B cell (primary cell): ENCODE measurements at regions not wholly inside any gene's neighbourhood (a gene's known extent, or its start where the extent isn't known, plus 50 kb on each side); places are given as distances from the start of the nearest gene placed in this dataset.

Experiments used
- ATAC-seq: fragments of 200-7000 bp; cut with Tn5 transposase; one replicate; pipeline ENCODE4 v1.10.0; 2021; ENCODE audit warnings: low read depth, mild to moderate bottlenecking, moderate number of reproducible peaks, moderate library complexity
- CTCF ChIA-PET: fragments of 350-600 bp; sonication (Branson Sonifier 250); formaldehyde crosslinking; loops from one replicate; lab custom pipeline; 2021; ENCODE audit warnings: antibody characterized with exemption, inconsistent platforms; lab: Charles Lee
- POLR2A ChIA-PET: fragments of 350-600 bp; sonication (Branson Sonifier 250); formaldehyde crosslinking; loops from one replicate; lab custom pipeline; 2021; ENCODE audit warnings: antibody characterized with exemption; lab: Charles Lee
- DNase-seq: peaks from one replicate; pipeline ENCODE4 v3.0.0; 2013
- H2AFZ ChIP-seq: 2 replicates; pipeline ENCODE4 v1.6.1; 2012; ENCODE audit warnings: mild to moderate bottlenecking, low read depth, low read length; ENCODE audit not compliant: insufficient read depth, poor library complexity, severe bottlenecking
- H3K27ac ChIP-seq, 2 donors: 1 replicate in 1 of 2; 2 replicates in 1 of 2; pipeline ENCODE4 v1.5.1; 2012 to 2013; ENCODE audit warnings: low read length in 2 of 2, mild to moderate bottlenecking in 2 of 2, moderate library complexity in 1 of 2
- H3K27me3 ChIP-seq, 4 experiments: fragments of 200-600 bp in 1 of 4; sonication (generic) in 1 of 4; replicated peaks in 1 of 4; 1 replicate in 2 of 4; 2 replicates in 2 of 4; pipeline versions ENCODE4 v1.6.1 to v1.7.0; 2013 to 2016; ENCODE audit warnings: low read length in 3 of 4, mild to moderate bottlenecking in 2 of 4, mixed read lengths in 1 of 4, moderate library complexity in 1 of 4; ENCODE audit not compliant: insufficient read depth in 4 of 4, control insufficient read depth in 3 of 4; ENCODE audit errors: control extremely low read depth in 1 of 4
- H3K36me3 ChIP-seq, 2 experiments: replicated peaks in 1 of 2; 1 replicate in 1 of 2; 2 replicates in 1 of 2; pipeline versions ENCODE4 v1.6.1 to v1.7.1; 2013; ENCODE audit warnings: low read length in 1 of 2; ENCODE audit not compliant: insufficient read depth in 2 of 2, control insufficient read depth in 1 of 2; ENCODE audit errors: control extremely low read depth in 1 of 2, extremely low read depth in 1 of 2
- H3K4me1 ChIP-seq, 2 donors: fragments of 200-600 bp in 1 of 2; sonication (generic) in 1 of 2; 1 replicate in 1 of 2; 2 replicates in 1 of 2; pipeline versions ENCODE4 v1.5.1 to v1.6.1; 2013 to 2017; ENCODE audit warnings: low read length in 2 of 2; ENCODE audit not compliant: control insufficient read depth in 2 of 2, insufficient read depth in 2 of 2
- H3K4me2 ChIP-seq: replicated peaks from 2 replicates; pipeline ENCODE3; 2012; ENCODE audit warnings: mild to moderate bottlenecking, low read depth, low read length; ENCODE audit not compliant: poor library complexity, severe bottlenecking
- H3K4me3 ChIP-seq, 5 experiments: fragments of 200-600 bp in 1 of 5; sonication (generic) in 1 of 5; 1 replicate in 3 of 5; 2 replicates in 2 of 5; pipeline versions ENCODE4 v1.5.1 to v1.7.0; 2011 to 2016; ENCODE audit warnings: low read length in 4 of 5, mild to moderate bottlenecking in 4 of 5, low read depth in 2 of 5, control low read depth in 1 of 5, moderate library complexity in 1 of 5; ENCODE audit not compliant: insufficient read depth in 1 of 5; ENCODE audit errors: control extremely low read depth in 1 of 5, extremely low read depth in 1 of 5
- H3K79me2 ChIP-seq: fragments of 200-600 bp; sonication (generic); one replicate; pipeline ENCODE4 v1.6.0; 2016; ENCODE audit warnings: low read length; ENCODE audit not compliant: control insufficient read depth, insufficient read depth
- H3K9ac ChIP-seq: fragments of 200-600 bp; sonication (generic); 2 replicates; pipeline ENCODE4 v1.6.1; 2017; ENCODE audit warnings: mild to moderate bottlenecking, low read length, moderate library complexity
- H3K9me3 ChIP-seq, 3 donors: one replicate each; pipeline versions ENCODE4 v1.6.1 to v1.7.1; 2013; ENCODE audit warnings: low read length in 2 of 3; ENCODE audit not compliant: control insufficient read depth in 2 of 3, insufficient read depth in 1 of 3; ENCODE audit errors: control extremely low read depth in 1 of 3
- H4K20me1 ChIP-seq: 2 replicates; pipeline ENCODE4 v1.6.0; 2012; ENCODE audit warnings: mild to moderate bottlenecking, low read length; ENCODE audit not compliant: insufficient read depth, control insufficient read depth, poor library complexity, severe bottlenecking
- H3K27ac Mint-ChIP-seq: one replicate; pipeline ENCODE4 v1.8.0; 2021; ENCODE audit warnings: mixed read lengths
- H3K27me3 Mint-ChIP-seq: one replicate; pipeline ENCODE4 v1.8.0; 2021; ENCODE audit warnings: mixed read lengths
- H3K4me1 Mint-ChIP-seq: one replicate; pipeline ENCODE4 v1.8.0; 2021; ENCODE audit warnings: mixed read lengths
- H3K4me3 Mint-ChIP-seq: one replicate; pipeline ENCODE4 v1.8.0; 2021; ENCODE audit warnings: mixed read lengths
- H3K9me3 Mint-ChIP-seq: one replicate; pipeline ENCODE4 v1.8.0; 2022; ENCODE audit warnings: mixed read lengths; ENCODE audit not compliant: insufficient read depth
- CTCF ChIP-seq: fragments of 200-600 bp; IDR thresholded peaks from one replicate; pipeline ENCODE4 v1.8.0; 2022; ENCODE audit warnings: antibody characterized with exemption, mild to moderate bottlenecking
- EZH2 ChIP-seq: IDR thresholded peaks from 2 replicates; pipeline ENCODE4 v1.6.1; 2012; ENCODE audit warnings: borderline replicate concordance, low read depth, mild to moderate bottlenecking, moderate library complexity, low read length; ENCODE audit not compliant: insufficient read depth, poor library complexity, severe bottlenecking
- WGBS: methylation state at CpG from one replicate; pipeline ENCODE4 v1.1.5; 2013; ENCODE audit warnings: missing lambda C conversion rate; ENCODE audit not compliant: insufficient coverage; 5-methylcytosine and 5-hydroxymethylcytosine counted together
- intact Hi-C: fragments of 100-400 bp; cut with micrococcal nuclease; formaldehyde crosslinking; loops from one replicate; pipeline ENCODE4 v1.10.0; 2022

- POLR2A ChIA-PET, result no interaction called here
- Histone ChIP-seq H3K36me3 (peaks cover 10 to 12% of the 10 kb centered on the region in 2 experiments), H3K27ac (peak overlapping the region in 1 of 2 donors; percentile 31), H3K4me3 (no peak overlapping the region), H3K4me1 (peaks cover 13 to 17% of the 10 kb centered on the region in 2 donors), H3K79me2 (peaks cover 100% of the 10 kb centered on the region), H4K20me1 (peaks cover 68% of the 10 kb centered on the region), H3K9me3 (no peaks in the 10 kb centered on the region), H3K27me3 (no peaks in the 10 kb centered on the region), H3K9ac (no peak overlapping the region), H2AFZ (no peak overlapping the region), H3K4me2 (no peak overlapping the region)
- Mint-ChIP-seq H3K4me1 (peaks cover 59% of the 10 kb centered on the region), H3K27ac (no peak overlapping the region), H3K27me3 (no peaks in the 10 kb centered on the region), H3K9me3 (no peaks in the 10 kb centered on the region), H3K4me3 (no peak overlapping the region)
- CTCF ChIA-PET, result interaction anchor here (1.2 to 3.0 kb wide), 7 partner anchors 12 to 325 kb away, joined by 3 to 54 read pairs (median 8); partner anchors contain the start of gene PLEKHG1
- no peak for TF ChIP-seq EZH2
- no peak for TF ChIP-seq CTCF
- DNase-seq (no peak), ATAC-seq (no peak)
- WGBS, result 95% methylated on average over 3 of the region's 8 CpGs
- intact Hi-C loops, result loop anchor here (2.0 to 5.0 kb wide), 6 partner anchors 20 to 142 kb away; partner anchors contain the start of gene PLEKHG1
Measured at GRCh38 chr6:150740453-150740852, 125.0 kb upstream of the MTHFD1L start.

GRCh38 chr6:150741633-150742200 lies 123.8 kb upstream of the MTHFD1L start:
- H3K4me1 Mint-ChIP-seq, result peaks cover 66% of the 10 kb centered on the region
- no peaks in the 10 kb centered on the region for H3K9me3 Mint-ChIP-seq

More at GRCh38 chr6:150741633-150742200, 123.8 kb upstream of the MTHFD1L start:
- H3K9me3 ChIP-seq, result no peaks in the 10 kb centered on the region
- peaks cover 100% of the 10 kb centered on the region for H3K79me2 ChIP-seq
- ATAC-seq, result peak; percentile 33
- ChIA-PET CTCF (interaction anchor here (0.8 to 2.2 kb wide), 27 partner anchors 11 to 327 kb away, joined by 3 to 54 read pairs (median 5); partner anchors contain the start of gene PLEKHG1), POLR2A (interaction anchor here (0.6 to 0.8 kb wide), 2 partner anchors 73 to 142 kb away, joined by 3 read pairs; partner anchors contain the start of gene PLEKHG1)
- H3K4me1 ChIP-seq, result peaks cover 13 to 17% of the 10 kb centered on the region in 2 donors
- DNase-seq, result peak; percentile 77
- no peaks in the 10 kb centered on the region for H3K27me3 ChIP-seq
- H3K4me3 ChIP-seq, result no peak overlapping the region
- peaks cover 8 to 10% of the 10 kb centered on the region in 2 experiments for H3K36me3 ChIP-seq
- TF ChIP-seq CTCF (peak; percentile 82), EZH2 (no peak)
- Mint-ChIP-seq H3K27me3 (no peaks in the 10 kb centered on the region), H3K4me3 (no peak overlapping the region), H3K27ac (peak overlapping the region; percentile 27)
- peaks cover 66% of the 10 kb centered on the region for H4K20me1 ChIP-seq
- no CpG with 5 or more reads among the region's 6 CpGs for WGBS
- H3K9ac ChIP-seq, result no peak overlapping the region
- no peak overlapping the region for H2AFZ ChIP-seq
- H3K4me2 ChIP-seq, result peak overlapping the region; percentile 38
- intact Hi-C loops, result loop anchor here (1.0 to 5.0 kb wide), 7 partner anchors 21 to 323 kb away; partner anchors contain the start of gene PLEKHG1
- H3K27ac ChIP-seq, result peak overlapping the region in 1 of 2 donors; percentile 31
